Heart right ventricle (tissue), 16 donors: ENCODE measurements at regions not wholly inside any gene's neighbourhood (a gene's known extent, or its start where the extent isn't known, plus 50 kb on each side); places are given as distances from the start of the nearest gene placed in this dataset.

ENCODE experiments used
- ATAC-seq, 8 donors: fragments of 200-7000 bp; cut with Tn5 transposase; one replicate each; pipeline ENCODE4 v1.9.1; 2020; ENCODE audit warnings: mild to moderate bottlenecking in 8 of 8, moderate library complexity in 8 of 8, moderate number of reproducible peaks in 1 of 8
- DNase-seq, 2 donors: peaks; one replicate each; pipeline ENCODE4 v3.0.0-alpha.2; 2020
- H3K27ac ChIP-seq, 10 donors: fragments of 200-600 bp; sonication (generic) in 2 of 10; one replicate each; pipeline versions ENCODE4 v1.5.0 to v1.8.0; 2020 to 2022; ENCODE audit warnings: mild to moderate bottlenecking in 3 of 10
- H3K27me3 ChIP-seq, 7 donors: fragments of 200-600 bp; one replicate each; pipeline ENCODE4 v1.8.0; 2021 to 2022; ENCODE audit warnings: mild to moderate bottlenecking in 2 of 7
- H3K36me3 ChIP-seq, 9 donors: fragments of 200-600 bp; sonication (generic) in 1 of 9; one replicate each; pipeline versions ENCODE4 v1.5.0 to v1.8.0; 2020 to 2022; ENCODE audit warnings: mild to moderate bottlenecking in 2 of 9
- H3K4me1 ChIP-seq, 9 donors: fragments of 200-600 bp; sonication (generic) in 1 of 9; one replicate each; pipeline versions ENCODE4 v1.5.0 to v1.8.0; 2020 to 2022; ENCODE audit warnings: mild to moderate bottlenecking in 4 of 9
- H3K4me3 ChIP-seq, 10 donors: fragments of 200-600 bp; sonication (generic) in 2 of 10; one replicate each; pipeline versions ENCODE4 v1.5.0 to v1.8.0; 2020 to 2022; ENCODE audit warnings: mild to moderate bottlenecking in 7 of 10, moderate library complexity in 2 of 10
- H3K9me3 ChIP-seq, 11 donors: fragments of 200-600 bp in 10 of 11; sonication (generic) in 2 of 11; one replicate each; pipeline versions ENCODE4 v1.5.0 to v1.8.0; 2013 to 2022; ENCODE audit warnings: mild to moderate bottlenecking in 2 of 11, control low read depth in 1 of 11, moderate library complexity in 1 of 11
- CTCF ChIP-seq, 9 donors: fragments of 200-600 bp; sonication (generic) in 2 of 9; IDR thresholded peaks; one replicate each; pipeline versions ENCODE4 v1.5.0 to v1.8.0; 2021 to 2022; ENCODE audit warnings: antibody characterized with exemption in 9 of 9, mild to moderate bottlenecking in 5 of 9, moderate library complexity in 1 of 9
- WGBS, 2 donors: extraction: QIAGEN DNeasy Blood & Tissue Kit; methylation state at CpG; one replicate each; pipeline ENCODE4 v1.1.7; 2013; ENCODE audit warnings: inconsistent platforms in 1 of 2; 5-methylcytosine and 5-hydroxymethylcytosine counted together
- intact Hi-C, 10 donors: fragments of 100-400 bp; cut with DNase I; formaldehyde crosslinking; loops; one replicate each; pipeline versions ENCODE4 v1.11.1 to v1.14.2; 2022
- donor health status: Arrhythmogenic right ventricular cardiomyopathy.
- donor health status: ischemic (EF 13 %, LVEDD 7.1; RV severe dilation, severe dysfunction).
- donor health status: healthy with polysubstance abuse.
- donor health status: DM: no; HTN: yes; CAD: no.
- donor health status: DM: no; HTN: no; CAD: no.
- donor health status: ischemic (EF 25% LVEDD 6.9; RV normal size, moderate dysfunction).
- donor health status: ischemic (EF 25% LVEDD 5.7; RV mildly dilated, moderate dysfunction).
- donor health status: healthy.
- donor health status: DM: yes; HTN: yes; CAD: no.
- donor health status: Ischemic cardiomyopathy.
- donor health status: ischemic (EF 35%, LVEDD 5.7; RV mildly dilated, moderate dysfunction).
- donor health status: nonischemic (EF 11% LVEDD 7.7; RV severe dilation, severe dysfunction).
- donor health status: DM: yes; HTN: yes; CAD: no.
- donor health status: PGD.
- donor health status: ischemic (EF 29% LVEDD 5.4; RV normal size, mild dysfunction).
- donor health status: nonischemic (EF 23%, LVEDD 6.1; RV moderate dilation, normal function).

GRCh38 chr17:72466606-72467005 is 345.8 kb downstream of the SOX9 start:
- H3K9me3 ChIP-seq = no peaks in the 10 kb centered on the region
- H3K27me3 ChIP-seq = peaks cover 0 to 24% (median 7%) of the 10 kb centered on the region in 7 donors
- peaks cover 0 to 5% (median 0%) of the 10 kb centered on the region in 9 donors for H3K4me1 ChIP-seq
- no peak for TF ChIP-seq CTCF (IDR thresholded peaks at IDR 0.05)
- intact Hi-C loops = no loop called here
- no peak overlapping the region for H3K27ac ChIP-seq
- 80 to 81% methylated on average over 3 of the region's 3 CpGs for WGBS, 2 donors
- DNase-seq = no peak
- H3K36me3 ChIP-seq = no peaks in the 10 kb centered on the region
- no peak overlapping the region for H3K4me3 ChIP-seq
- no peak for ATAC-seq

DNA sequence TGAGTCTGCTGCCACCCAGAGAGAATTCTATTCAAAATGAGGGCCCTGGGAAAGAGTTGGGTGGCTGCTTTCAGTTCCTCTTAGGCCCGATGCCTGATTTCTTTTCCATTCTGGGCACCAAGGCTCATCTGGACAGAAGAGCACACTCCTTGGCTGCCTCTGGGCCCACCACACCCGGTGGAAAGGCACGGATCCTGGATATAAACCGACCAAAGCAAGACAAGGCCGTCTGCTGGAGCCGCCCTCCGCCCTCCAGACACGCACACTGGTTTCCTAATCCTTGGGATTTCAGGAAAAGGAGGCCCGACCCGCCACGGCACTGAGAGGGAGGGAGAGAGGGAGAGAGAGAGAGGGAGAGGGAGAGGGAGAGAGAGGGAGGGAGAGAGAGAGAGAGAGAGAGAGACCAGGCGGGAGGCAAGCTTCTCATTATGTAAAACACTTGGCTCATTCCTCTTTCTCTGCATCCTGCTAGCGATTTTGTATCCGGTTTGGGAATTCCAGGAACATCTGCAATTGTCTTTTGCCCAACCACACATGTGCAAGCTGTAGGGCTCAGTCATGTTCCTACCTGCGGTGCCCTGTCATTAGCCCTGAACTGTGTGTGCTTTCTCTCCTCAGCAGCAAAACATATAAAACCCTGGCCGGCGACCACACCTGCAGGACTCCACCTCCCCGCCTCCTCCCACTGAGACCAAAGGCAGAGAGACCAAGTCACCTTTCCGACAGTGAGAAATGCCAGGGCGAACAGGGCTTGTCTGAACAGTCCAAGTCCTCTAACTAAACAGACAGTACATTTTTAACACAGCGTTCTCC is 347.2 kb downstream of the SOX9 start:
- intact Hi-C loops = no loop called here
- H3K4me1 ChIP-seq = peaks cover 0 to 5% (median 0%) of the 10 kb centered on the region in 9 donors
- H3K27me3 ChIP-seq = peaks cover 0 to 33% (median 11%) of the 10 kb centered on the region in 7 donors
- H3K36me3 ChIP-seq = no peaks in the 10 kb centered on the region
- peak in 1 of 2 donors; percentile 26 for DNase-seq
- peak; percentile 35 to 77 (median 52) for ATAC-seq
- peak overlapping the region in 2 of 10 donors; percentile 22 to 25 for H3K27ac ChIP-seq
- WGBS, 2 donors = 38 to 42% methylated on average over 21 of the region's 21 CpGs
- TF ChIP-seq CTCF (IDR thresholded peaks at IDR 0.05) = no peak
- no peaks in the 10 kb centered on the region for H3K9me3 ChIP-seq
- no peak overlapping the region for H3K4me3 ChIP-seq

DNA sequence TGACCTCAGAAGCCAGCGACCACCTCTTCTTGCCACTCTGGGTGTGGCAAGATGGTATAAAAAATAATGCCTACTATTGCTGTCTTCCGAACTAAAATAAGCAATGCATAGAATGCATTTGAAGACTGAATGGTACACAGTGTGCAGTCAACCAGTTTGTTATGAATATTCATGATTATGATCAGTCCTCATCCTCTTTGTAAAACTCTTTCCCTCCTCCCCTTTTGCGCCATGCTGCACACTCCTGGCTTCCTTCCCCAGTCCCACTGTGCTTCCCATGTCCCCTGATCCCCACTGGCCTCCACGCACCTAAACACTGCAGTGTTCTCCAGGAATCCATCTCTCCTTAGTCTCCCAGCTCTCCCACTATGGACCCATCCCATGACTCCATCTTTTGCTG is 348.0 kb downstream of the SOX9 start:
- no peak for ATAC-seq
- no peak overlapping the region for H3K4me3 ChIP-seq
- peaks cover 0 to 1% (median 0%) of the 10 kb centered on the region in 11 donors for H3K9me3 ChIP-seq
- H3K27ac ChIP-seq = no peak overlapping the region
- intact Hi-C loops = no loop called here
- WGBS, 2 donors = 91 to 97% methylated on average over 4 of the region's 4 CpGs
- DNase-seq = no peak
- H3K36me3 ChIP-seq = no peaks in the 10 kb centered on the region
- TF ChIP-seq CTCF (IDR thresholded peaks at IDR 0.05) = no peak
- H3K4me1 ChIP-seq = peaks cover 0 to 5% (median 0%) of the 10 kb centered on the region in 9 donors
- H3K27me3 ChIP-seq = peaks cover 0 to 31% (median 11%) of the 10 kb centered on the region in 7 donors

DNA sequence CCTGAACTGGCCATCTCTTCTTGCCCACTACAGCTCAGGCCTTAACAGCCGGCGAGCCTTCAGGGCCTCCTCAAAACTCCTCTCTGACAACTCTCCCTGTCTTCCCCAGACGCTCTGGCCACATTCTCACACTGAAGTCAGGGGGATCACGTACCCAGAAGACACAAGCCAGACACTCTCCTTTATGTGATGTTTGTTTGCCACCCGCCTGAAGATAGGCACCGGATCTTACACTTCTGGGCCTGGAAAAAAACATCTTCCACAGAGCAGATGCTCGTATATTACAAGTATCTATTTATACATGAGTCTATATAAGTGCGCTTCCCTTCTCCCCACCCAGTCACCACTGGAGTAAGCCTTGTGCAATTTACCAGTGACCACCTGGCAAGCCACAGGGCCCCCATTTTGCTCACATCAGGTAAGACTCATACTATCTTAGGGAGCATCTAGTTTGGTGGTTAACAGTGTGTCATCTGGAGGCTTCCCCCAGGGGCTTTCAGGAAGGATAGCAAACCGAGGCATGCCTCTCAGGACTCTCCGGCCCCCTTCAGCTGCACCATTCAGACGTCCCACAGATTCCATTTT is 349.4 kb downstream of the SOX9 start:
- Histone ChIP-seq H3K4me1 (peaks cover 0 to 5% (median 0%) of the 10 kb centered on the region in 9 donors), H3K9me3 (peaks cover 0 to 15% (median 3%) of the 10 kb centered on the region in 11 donors), H3K36me3 (no peaks in the 10 kb centered on the region), H3K27me3 (peaks cover 0 to 25% (median 7%) of the 10 kb centered on the region in 7 donors), H3K4me3 (no peak overlapping the region), H3K27ac (no peak overlapping the region)
- DNase-seq (no peak), ATAC-seq (no peak)
- 75 to 77% methylated on average over 11 of the region's 11 CpGs for WGBS, 2 donors
- intact Hi-C loops = no loop called here
- no peak for TF ChIP-seq CTCF (IDR thresholded peaks at IDR 0.05)
